ENCODE measurements at regions not wholly inside any gene's neighbourhood (a gene's known extent, or its start where the extent isn't known, plus 50 kb on each side); places are given as distances from the start of the nearest gene placed in this dataset.

- Histone ChIP-seq H3K9me3 (ENCODE audit: control insufficient read depth, low read length) (no peaks in the 10 kb centered on the region), H3K4me1 (ENCODE audit: control insufficient read depth, insufficient read depth, low read length, poor library complexity, severe bottlenecking) (no peaks in the 10 kb centered on the region), H3K4me3 (ENCODE audit: insufficient read depth, low read depth, low read length, poor library complexity, severe bottlenecking) (no peak overlapping the region), H3K27ac (ENCODE audit: insufficient read depth, low read length, poor library complexity, severe bottlenecking) (no peak overlapping the region), H3K36me3 (ENCODE audit: control insufficient read depth, insufficient read depth, low read length) (no peaks in the 10 kb centered on the region), H3K27me3 (replicated peaks; ENCODE audit: control insufficient read depth, insufficient read depth, low read length, poor library complexity, severe bottlenecking) (no peaks in the 10 kb centered on the region)
- DNase-seq: no peak
These were observed 153.5 kb downstream of the ICOS start for GRCh38 chr2:204090021-204090420.

GRCh38 chr2:204104811-204105210, 168.2 kb downstream of the ICOS start:
- Histone ChIP-seq H3K36me3 (ENCODE audit: control insufficient read depth, insufficient read depth, low read length) (no peaks in the 10 kb centered on the region), H3K27me3 (replicated peaks; ENCODE audit: control insufficient read depth, insufficient read depth, low read length, poor library complexity, severe bottlenecking) (no peaks in the 10 kb centered on the region), H3K27ac (ENCODE audit: insufficient read depth, low read length, poor library complexity, severe bottlenecking) (no peak overlapping the region), H3K4me1 (ENCODE audit: control insufficient read depth, insufficient read depth, low read length, poor library complexity, severe bottlenecking) (peaks cover 14% of the 10 kb centered on the region), H3K4me3 (ENCODE audit: insufficient read depth, low read depth, low read length, poor library complexity, severe bottlenecking) (no peak overlapping the region), H3K9me3 (ENCODE audit: control insufficient read depth, low read length) (no peaks in the 10 kb centered on the region)
- no peak for DNase-seq

GRCh38 chr2:204108330-204108751, 171.8 kb downstream of the ICOS start:
- H3K36me3 ChIP-seq (ENCODE audit: control insufficient read depth, insufficient read depth, low read length): no peaks in the 10 kb centered on the region
- H3K4me3 ChIP-seq (ENCODE audit: insufficient read depth, low read depth, low read length, poor library complexity, severe bottlenecking): peak overlapping the region; percentile 31
- peak; percentile 21 to 38 (median 22) for DNase-seq
- no peak overlapping the region for H3K27ac ChIP-seq (ENCODE audit: insufficient read depth, low read length, poor library complexity, severe bottlenecking)
- peaks cover 29% of the 10 kb centered on the region for H3K4me1 ChIP-seq (ENCODE audit: control insufficient read depth, insufficient read depth, low read length, poor library complexity, severe bottlenecking)
- no peaks in the 10 kb centered on the region for H3K27me3 ChIP-seq (replicated peaks; ENCODE audit: control insufficient read depth, insufficient read depth, low read length, poor library complexity, severe bottlenecking)
- H3K9me3 ChIP-seq (ENCODE audit: control insufficient read depth, low read length): no peaks in the 10 kb centered on the region

DNA sequence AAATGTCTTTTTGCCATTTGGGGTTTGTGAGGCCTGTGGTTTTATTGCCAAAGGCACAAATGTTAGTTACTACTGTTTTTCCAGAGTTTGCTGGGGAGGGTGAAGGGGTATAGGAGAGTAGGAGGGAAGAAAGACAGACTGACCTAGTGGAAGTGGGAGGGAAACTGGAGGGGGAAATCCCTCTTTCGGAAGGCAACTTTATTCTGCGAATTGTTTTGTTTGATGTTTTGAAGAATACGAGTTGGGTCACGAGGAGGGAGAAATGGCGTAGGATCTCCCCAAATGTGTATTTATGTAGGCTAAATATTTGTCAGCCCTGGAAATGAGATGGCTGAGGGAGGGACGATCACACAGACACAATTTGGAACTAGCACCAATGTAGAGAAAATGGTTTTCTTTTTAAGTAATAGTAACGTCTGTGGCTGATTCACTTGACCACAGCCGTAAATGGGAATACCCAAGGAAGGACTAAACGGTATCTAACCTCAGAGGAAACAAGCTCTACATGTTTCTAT, 172.3 kb downstream of the ICOS start:
- H3K4me3 ChIP-seq (ENCODE audit: insufficient read depth, low read depth, low read length, poor library complexity, severe bottlenecking): peak overlapping the region; percentile 31
- peak overlapping the region; percentile 8 for H3K27ac ChIP-seq (ENCODE audit: insufficient read depth, low read length, poor library complexity, severe bottlenecking)
- DNase-seq: no peak
- no peaks in the 10 kb centered on the region for H3K9me3 ChIP-seq (ENCODE audit: control insufficient read depth, low read length)
- H3K36me3 ChIP-seq (ENCODE audit: control insufficient read depth, insufficient read depth, low read length): no peaks in the 10 kb centered on the region
- H3K4me1 ChIP-seq (ENCODE audit: control insufficient read depth, insufficient read depth, low read length, poor library complexity, severe bottlenecking): peaks cover 29% of the 10 kb centered on the region
- H3K27me3 ChIP-seq (replicated peaks; ENCODE audit: control insufficient read depth, insufficient read depth, low read length, poor library complexity, severe bottlenecking): no peaks in the 10 kb centered on the region

DNA sequence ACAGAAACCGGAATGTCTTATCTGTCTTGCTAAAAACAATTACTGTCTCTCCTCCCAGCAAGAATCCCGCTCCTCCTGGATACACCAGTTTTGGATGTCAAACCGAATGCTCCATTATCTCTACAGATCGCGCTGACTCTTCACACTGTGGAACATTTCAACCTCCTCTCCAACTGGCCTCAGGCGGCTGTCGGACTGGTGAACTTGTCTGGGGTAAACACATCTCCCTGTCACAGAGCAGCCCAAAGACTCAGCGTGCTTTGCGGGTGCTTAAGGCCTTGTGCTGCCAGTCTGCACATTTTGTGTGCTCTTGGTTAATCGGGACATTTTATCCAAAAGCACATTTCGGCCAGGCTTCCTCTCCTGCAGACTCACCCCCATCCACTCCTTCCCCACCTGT, 173.1 kb downstream of the ICOS start:
- Histone ChIP-seq H3K4me3 (ENCODE audit: insufficient read depth, low read depth, low read length, poor library complexity, severe bottlenecking) (peak overlapping the region; percentile 31), H3K36me3 (ENCODE audit: control insufficient read depth, insufficient read depth, low read length) (no peaks in the 10 kb centered on the region), H3K4me1 (ENCODE audit: control insufficient read depth, insufficient read depth, low read length, poor library complexity, severe bottlenecking) (peaks cover 35% of the 10 kb centered on the region), H3K9me3 (ENCODE audit: control insufficient read depth, low read length) (no peaks in the 10 kb centered on the region), H3K27me3 (replicated peaks; ENCODE audit: control insufficient read depth, insufficient read depth, low read length, poor library complexity, severe bottlenecking) (no peaks in the 10 kb centered on the region), H3K27ac (ENCODE audit: insufficient read depth, low read length, poor library complexity, severe bottlenecking) (no peak overlapping the region)
- DNase-seq: no peak

- no peak overlapping the region for H3K27ac ChIP-seq (ENCODE audit: insufficient read depth, low read length, poor library complexity, severe bottlenecking)
- DNase-seq: peak; percentile 27 to 41 (median 30)
- H3K4me1 ChIP-seq (ENCODE audit: control insufficient read depth, insufficient read depth, low read length, poor library complexity, severe bottlenecking): peaks cover 39% of the 10 kb centered on the region
- H3K36me3 ChIP-seq (ENCODE audit: control insufficient read depth, insufficient read depth, low read length): no peaks in the 10 kb centered on the region
- H3K4me3 ChIP-seq (ENCODE audit: insufficient read depth, low read depth, low read length, poor library complexity, severe bottlenecking): peak overlapping the region; percentile 31
- no peaks in the 10 kb centered on the region for H3K9me3 ChIP-seq (ENCODE audit: control insufficient read depth, low read length)
- no peaks in the 10 kb centered on the region for H3K27me3 ChIP-seq (replicated peaks; ENCODE audit: control insufficient read depth, insufficient read depth, low read length, poor library complexity, severe bottlenecking)
These were observed 173.8 kb downstream of the ICOS start for GRCh38 chr2:204110338-204110741.

DNA sequence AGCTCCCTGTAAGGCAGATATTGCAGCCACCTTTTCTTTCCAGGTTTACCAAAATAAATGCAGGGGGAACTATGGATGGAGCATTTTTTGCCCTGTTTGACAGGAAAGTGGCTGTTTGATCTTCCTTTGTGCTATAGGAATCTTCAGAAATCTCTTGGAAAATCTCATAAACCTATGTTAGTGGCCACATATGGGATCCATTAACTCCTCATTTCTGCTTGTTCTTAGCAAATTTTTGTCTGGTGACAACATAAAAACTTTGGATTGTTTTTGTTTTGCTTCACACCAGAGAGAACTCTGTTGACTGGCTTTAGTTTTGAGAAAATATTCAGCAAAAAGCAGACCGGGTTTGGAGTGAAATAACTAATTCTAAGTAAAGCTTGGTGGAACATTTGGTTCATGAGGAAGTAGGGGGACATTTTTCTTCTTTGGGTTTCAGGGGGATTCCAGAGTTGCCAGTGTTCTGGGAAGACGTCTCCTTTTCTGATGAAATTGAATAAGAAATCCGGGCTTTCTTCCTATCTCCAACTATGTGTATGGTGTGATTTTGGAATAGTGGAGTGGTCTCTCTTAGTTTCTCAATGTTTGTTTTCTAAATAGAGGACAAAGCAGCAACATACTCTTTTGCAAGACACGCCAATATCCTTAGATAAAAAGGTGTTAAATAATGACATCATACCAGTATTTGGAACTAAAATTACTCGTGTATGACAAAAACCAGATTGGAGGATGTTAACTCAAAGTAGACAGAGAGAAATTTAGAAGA, 174.4 kb downstream of the ICOS start:
- H3K27me3 ChIP-seq (replicated peaks; ENCODE audit: control insufficient read depth, insufficient read depth, low read length, poor library complexity, severe bottlenecking): no peaks in the 10 kb centered on the region
- peak overlapping the region; percentile 31 for H3K4me3 ChIP-seq (ENCODE audit: insufficient read depth, low read depth, low read length, poor library complexity, severe bottlenecking)
- no peaks in the 10 kb centered on the region for H3K36me3 ChIP-seq (ENCODE audit: control insufficient read depth, insufficient read depth, low read length)
- DNase-seq: no peak
- no peaks in the 10 kb centered on the region for H3K9me3 ChIP-seq (ENCODE audit: control insufficient read depth, low read length)
- H3K4me1 ChIP-seq (ENCODE audit: control insufficient read depth, insufficient read depth, low read length, poor library complexity, severe bottlenecking): peaks cover 39% of the 10 kb centered on the region
- H3K27ac ChIP-seq (ENCODE audit: insufficient read depth, low read length, poor library complexity, severe bottlenecking): no peak overlapping the region

DNA sequence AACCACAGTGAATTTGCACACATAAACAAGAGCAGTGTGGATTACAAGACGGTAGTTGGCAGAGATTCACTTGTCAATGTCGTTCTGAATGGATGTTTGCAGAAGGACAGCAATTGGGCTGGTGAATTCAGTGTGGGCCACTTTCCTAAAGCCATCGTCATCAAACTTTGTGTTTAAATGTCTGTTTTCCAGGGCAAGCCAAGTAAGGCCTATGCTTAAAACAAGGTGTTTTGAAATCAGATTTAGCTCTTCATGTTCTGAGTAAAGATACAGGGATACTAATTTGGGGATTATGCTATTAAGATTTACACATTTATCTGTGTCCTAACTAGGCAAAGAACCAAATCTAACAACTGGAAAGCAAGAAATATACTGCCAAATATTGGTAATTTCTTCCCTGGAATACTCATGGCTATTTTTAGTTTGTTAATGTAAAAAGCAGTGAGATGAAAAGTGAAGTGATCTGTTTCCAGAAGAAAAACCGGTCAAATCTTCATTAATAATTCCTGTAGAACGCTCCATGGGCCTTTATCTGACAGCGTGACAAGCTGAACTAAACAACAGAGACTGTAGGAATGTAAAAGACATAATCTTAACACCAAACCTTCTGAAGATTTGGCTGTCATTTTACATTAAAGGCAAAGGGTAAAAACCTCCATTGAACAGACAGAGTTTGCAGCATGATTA, 175.7 kb downstream of the ICOS start:
- Histone ChIP-seq H3K4me3 (ENCODE audit: insufficient read depth, low read depth, low read length, poor library complexity, severe bottlenecking) (no peak overlapping the region), H3K27me3 (replicated peaks; ENCODE audit: control insufficient read depth, insufficient read depth, low read length, poor library complexity, severe bottlenecking) (no peaks in the 10 kb centered on the region), H3K27ac (ENCODE audit: insufficient read depth, low read length, poor library complexity, severe bottlenecking) (no peak overlapping the region), H3K9me3 (ENCODE audit: control insufficient read depth, low read length) (no peaks in the 10 kb centered on the region), H3K36me3 (ENCODE audit: control insufficient read depth, insufficient read depth, low read length) (no peaks in the 10 kb centered on the region), H3K4me1 (ENCODE audit: control insufficient read depth, insufficient read depth, low read length, poor library complexity, severe bottlenecking) (peaks cover 39% of the 10 kb centered on the region)
- no peak for DNase-seq

GRCh38 chr2:204114295-204115136, 178.0 kb downstream of the ICOS start:
- Histone ChIP-seq H3K27me3 (replicated peaks; ENCODE audit: control insufficient read depth, insufficient read depth, low read length, poor library complexity, severe bottlenecking) (no peaks in the 10 kb centered on the region), H3K4me1 (ENCODE audit: control insufficient read depth, insufficient read depth, low read length, poor library complexity, severe bottlenecking) (peaks cover 27% of the 10 kb centered on the region), H3K36me3 (ENCODE audit: control insufficient read depth, insufficient read depth, low read length) (no peaks in the 10 kb centered on the region), H3K4me3 (ENCODE audit: insufficient read depth, low read depth, low read length, poor library complexity, severe bottlenecking) (no peak overlapping the region), H3K27ac (ENCODE audit: insufficient read depth, low read length, poor library complexity, severe bottlenecking) (no peak overlapping the region), H3K9me3 (ENCODE audit: control insufficient read depth, low read length) (no peaks in the 10 kb centered on the region)
- DNase-seq: no peak
